ENCODE measurements at regions not wholly inside any gene's neighbourhood (a gene's known extent, or its start where the extent isn't known, plus 50 kb on each side); places are given as distances from the start of the nearest gene placed in this dataset.

DNA sequence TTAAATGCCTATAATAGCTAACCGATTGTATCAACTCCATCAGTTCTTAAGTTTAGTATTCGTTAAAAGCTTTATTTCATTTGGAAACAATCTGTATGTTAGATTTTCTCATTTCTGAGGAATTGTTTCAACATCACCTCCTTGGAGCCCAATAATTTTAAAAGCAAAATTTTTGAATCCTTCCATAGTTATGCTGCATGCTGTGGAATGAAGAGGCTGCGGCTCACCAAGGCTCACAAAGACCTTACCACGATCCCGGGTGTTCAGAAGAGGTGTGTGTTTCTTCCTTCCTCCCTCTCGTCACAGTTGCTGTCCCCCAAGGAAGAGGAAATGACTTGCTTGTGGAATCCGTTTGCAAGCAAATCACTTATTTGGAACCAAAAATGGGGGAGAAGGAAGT lies 143.8 kb downstream of the FGF1 start:
- DNase-seq (ENCODE audit: low read depth) = no peak
- H3K4me3 ChIP-seq (ENCODE audit: low read depth, low read length) = no peak overlapping the region
- TF ChIP-seq, protein P1, sequence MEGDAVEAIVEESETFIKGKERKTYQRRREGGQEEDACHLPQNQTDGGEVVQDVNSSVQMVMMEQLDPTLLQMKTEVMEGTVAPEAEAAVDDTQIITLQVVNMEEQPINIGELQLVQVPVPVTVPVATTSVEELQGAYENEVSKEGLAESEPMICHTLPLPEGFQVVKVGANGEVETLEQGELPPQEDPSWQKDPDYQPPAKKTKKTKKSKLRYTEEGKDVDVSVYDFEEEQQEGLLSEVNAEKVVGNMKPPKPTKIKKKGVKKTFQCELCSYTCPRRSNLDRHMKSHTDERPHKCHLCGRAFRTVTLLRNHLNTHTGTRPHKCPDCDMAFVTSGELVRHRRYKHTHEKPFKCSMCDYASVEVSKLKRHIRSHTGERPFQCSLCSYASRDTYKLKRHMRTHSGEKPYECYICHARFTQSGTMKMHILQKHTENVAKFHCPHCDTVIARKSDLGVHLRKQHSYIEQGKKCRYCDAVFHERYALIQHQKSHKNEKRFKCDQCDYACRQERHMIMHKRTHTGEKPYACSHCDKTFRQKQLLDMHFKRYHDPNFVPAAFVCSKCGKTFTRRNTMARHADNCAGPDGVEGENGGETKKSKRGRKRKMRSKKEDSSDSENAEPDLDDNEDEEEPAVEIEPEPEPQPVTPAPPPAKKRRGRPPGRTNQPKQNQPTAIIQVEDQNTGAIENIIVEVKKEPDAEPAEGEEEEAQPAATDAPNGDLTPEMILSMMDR (IDR thresholded peaks at IDR 0.05; ENCODE audit: low read depth, low read length, missing control alignments) = no peak

DNA sequence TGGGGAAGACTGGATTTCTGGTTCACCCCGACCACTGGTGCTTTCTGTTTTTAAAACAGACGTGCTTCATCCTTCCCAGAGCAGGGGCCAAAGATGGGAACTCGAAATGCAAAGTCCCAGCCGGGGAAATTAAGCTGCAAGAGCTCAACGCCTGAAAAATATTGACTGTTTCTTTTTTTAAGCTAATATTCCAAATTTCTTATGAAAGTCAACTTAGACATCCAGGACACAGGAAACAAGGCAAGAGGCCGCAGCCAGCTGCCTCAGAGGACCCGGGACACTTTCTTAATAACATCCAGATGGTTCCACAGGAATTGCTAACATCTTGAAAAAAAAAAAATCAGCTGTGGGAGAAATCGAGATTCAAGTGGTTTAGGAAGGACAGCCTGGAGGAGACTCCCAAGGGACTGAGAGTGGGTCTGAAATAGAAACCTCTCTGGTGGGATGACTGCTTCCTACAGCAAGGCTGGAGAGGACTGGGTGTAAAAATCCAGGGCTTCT lies 144.9 kb downstream of the FGF1 start:
- no peak overlapping the region for H3K4me3 ChIP-seq (ENCODE audit: low read depth, low read length)
- TF ChIP-seq, protein P1 (IDR thresholded peaks at IDR 0.05; ENCODE audit: low read depth, low read length, missing control alignments) = no peak
- no peak for DNase-seq (ENCODE audit: low read depth)

DNA sequence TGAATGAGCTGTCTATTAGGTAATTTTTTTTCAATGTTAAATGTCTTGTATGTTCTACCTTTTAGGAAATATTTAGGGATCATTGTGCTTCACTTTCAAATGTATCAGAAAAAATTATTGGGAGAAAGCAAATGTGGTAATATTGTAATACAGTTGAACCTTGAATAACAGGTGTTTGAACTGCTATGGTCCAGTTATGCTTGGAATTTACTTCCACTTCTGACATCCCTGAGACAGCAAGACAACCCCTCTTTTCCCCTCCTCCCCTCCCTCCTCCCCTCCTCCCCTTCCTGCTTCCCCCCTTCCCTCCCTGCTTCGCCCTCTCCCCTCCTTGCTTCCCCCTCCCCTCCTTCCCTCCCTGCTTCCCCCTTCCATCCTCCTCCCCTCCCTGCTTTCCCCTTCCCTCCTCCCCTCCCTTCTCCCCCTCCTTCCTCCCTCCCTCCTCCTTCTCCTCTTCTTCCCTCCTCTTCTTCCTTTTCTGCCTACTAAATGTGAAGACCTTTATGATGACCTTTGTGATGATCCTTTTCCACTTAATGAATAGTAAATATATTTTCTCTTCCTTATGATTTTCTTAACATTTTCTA lies 146.6 kb downstream of the FGF1 start:
- H3K4me3 ChIP-seq (ENCODE audit: low read depth, low read length) = no peak overlapping the region
- TF ChIP-seq, protein P1 (IDR thresholded peaks at IDR 0.05; ENCODE audit: low read depth, low read length, missing control alignments) = no peak
- no peak for DNase-seq (ENCODE audit: low read depth)

DNA sequence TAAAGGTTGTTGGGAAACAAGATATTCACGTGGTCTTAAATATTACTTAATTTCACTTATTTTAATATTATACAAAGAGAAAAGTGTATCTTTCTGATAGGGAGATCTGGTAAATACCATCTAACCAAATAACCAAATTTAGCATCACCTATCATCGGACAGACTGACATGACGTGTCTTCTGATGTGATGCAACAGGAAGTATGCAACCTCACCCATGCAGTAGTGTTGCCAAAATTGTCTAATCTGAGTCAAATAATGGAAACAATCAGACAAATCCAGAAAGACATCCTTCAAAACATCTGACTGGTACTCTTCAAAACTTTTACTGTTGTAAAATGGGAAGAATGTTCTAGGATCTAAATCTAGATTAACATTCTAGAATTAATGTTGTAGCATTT lies 148.0 kb downstream of the FGF1 start:
- H3K4me3 ChIP-seq (ENCODE audit: low read depth, low read length) = no peak overlapping the region
- no peak for DNase-seq (ENCODE audit: low read depth)
- TF ChIP-seq, protein P1 (IDR thresholded peaks at IDR 0.05; ENCODE audit: low read depth, low read length, missing control alignments) = no peak

DNA sequence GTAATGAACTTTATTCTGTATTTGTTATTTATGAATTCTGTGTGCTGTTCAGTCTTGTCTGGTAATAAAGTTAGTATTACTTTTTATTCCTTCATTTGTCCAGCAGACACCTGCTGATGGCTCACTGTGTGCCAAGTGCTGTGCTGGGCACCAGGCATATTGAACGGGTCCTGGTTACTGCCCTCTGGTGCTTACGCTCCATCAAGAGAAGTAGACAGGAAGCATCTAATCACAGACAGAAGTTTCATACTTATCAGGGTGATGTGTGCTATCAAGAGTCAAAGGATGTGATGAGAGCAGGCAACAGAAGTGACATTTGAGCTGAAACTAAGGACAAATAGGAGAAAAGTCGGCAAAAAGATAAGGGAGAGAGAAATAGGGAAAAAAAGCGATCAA lies 153.1 kb downstream of the FGF1 start:
- TF ChIP-seq, protein P1 (IDR thresholded peaks at IDR 0.05; ENCODE audit: low read depth, low read length, missing control alignments) = no peak
- no peak overlapping the region for H3K4me3 ChIP-seq (ENCODE audit: low read depth, low read length)
- DNase-seq (ENCODE audit: low read depth) = no peak

DNA sequence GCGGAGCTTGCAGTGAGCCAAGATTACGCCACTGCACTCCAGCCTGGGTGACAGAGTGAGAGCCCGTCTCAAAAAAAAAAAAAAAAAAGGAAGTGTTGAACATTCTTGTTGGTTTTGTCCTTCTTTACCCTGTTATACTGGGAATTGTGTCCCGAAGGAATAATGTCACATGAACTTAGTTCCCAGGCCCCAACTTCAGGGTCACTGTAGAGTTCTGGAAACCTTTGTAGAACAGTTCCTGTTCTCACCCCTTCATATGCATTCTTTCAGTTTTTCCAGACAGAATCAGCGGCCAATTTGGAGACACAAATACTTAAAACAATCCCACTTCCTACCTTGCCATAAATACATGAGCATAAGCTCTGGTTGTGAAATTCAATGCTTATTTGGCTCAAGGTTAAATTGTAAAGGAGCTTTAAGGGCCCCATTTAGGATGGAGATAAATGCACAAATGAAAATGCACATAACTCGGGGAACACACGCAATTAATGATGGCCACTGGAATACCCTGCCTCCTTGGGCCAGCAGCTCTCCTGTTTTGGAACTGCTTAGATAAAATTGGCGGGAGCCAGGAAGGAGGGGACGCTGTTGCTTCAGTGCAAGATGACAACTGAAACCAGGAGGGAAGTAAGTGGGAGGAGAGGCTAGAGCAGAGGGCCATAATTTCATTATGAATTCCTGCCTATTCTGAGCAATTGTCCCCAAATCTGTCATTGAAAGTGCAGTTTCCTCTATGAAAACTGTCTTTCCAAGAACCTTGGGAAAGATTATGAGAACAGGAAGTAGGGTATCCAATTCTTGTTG lies 153.7 kb downstream of the FGF1 start:
- DNase-seq (ENCODE audit: low read depth) = no peak
- TF ChIP-seq, protein P1 (IDR thresholded peaks at IDR 0.05; ENCODE audit: low read depth, low read length, missing control alignments) = no peak
- H3K4me3 ChIP-seq (ENCODE audit: low read depth, low read length) = no peak overlapping the region
